Effector memory CD8-positive, alpha-beta T cell (primary cell): ENCODE measurements at regions not wholly inside any gene's neighbourhood (a gene's known extent, or its start where the extent isn't known, plus 50 kb on each side); places are given as distances from the start of the nearest gene placed in this dataset.

Source experiments
- ATAC-seq: fragments of 150-1000 bp; cut with Tn5 transposase; replicated peaks from 2 replicates; pipeline ENCODE4 v1.10.0; 2021; ENCODE audit warnings: mild to moderate bottlenecking, moderate library complexity
- DNase-seq, 3 experiments: peaks; one replicate each; pipeline ENCODE4 v3.0.0; 2021
- H3K27ac Mint-ChIP-seq, 2 donors: one replicate each; pipeline ENCODE4 v1.8.0; 2022; ENCODE audit warnings: mild to moderate bottlenecking in 2 of 2, mixed read lengths in 2 of 2, moderate library complexity in 2 of 2
- H3K27me3 Mint-ChIP-seq, 2 donors: one replicate each; pipeline ENCODE4 v1.8.0; 2022; ENCODE audit warnings: mixed read lengths in 2 of 2
- H3K36me3 Mint-ChIP-seq: one replicate; pipeline ENCODE4 v1.8.0; 2022; ENCODE audit warnings: mild to moderate bottlenecking, moderate library complexity, mixed read lengths; ENCODE audit not compliant: insufficient read depth
- H3K4me1 Mint-ChIP-seq, 2 donors: one replicate each; pipeline ENCODE4 v1.8.0; 2022; ENCODE audit warnings: low read depth in 2 of 2, mixed read lengths in 2 of 2
- H3K4me3 Mint-ChIP-seq, 2 donors: one replicate each; pipeline ENCODE4 v1.8.0; 2022; ENCODE audit warnings: mild to moderate bottlenecking in 2 of 2, mixed read lengths in 2 of 2, moderate library complexity in 2 of 2
- H3K9me3 Mint-ChIP-seq, 2 donors: one replicate each; pipeline ENCODE4 v1.8.0; 2022; ENCODE audit warnings: mixed read lengths in 2 of 2

DNA sequence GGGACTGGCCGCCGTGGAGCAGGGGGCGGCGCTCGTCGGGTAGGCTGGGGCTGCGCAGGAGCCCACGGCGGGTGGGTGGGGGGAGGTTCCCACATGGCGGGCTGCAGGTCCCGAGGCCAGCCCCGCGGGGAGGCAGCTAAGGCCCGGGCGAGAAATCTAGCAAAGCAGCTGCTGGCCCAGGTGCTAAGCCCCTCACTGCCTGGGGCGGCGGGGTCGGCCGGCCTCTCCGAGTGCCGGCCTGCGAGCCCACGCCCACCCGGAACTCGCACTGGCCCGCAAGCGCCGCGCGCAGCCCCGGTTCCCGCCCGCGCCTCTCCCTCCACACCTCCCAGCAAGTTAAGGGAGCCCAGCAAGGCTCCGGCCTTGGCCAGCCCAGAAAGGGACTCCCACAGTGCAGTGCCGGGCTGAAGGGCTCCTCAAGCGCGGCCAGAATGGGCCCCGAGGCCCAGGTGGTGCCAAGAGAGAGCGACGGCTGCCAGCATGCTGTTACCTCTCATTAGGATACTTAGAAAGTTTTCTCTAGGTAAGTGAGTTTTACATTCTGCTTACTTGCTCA, 1463.5 kb upstream of the MIR17HG start:
- Mint-ChIP-seq H3K27ac (no peak overlapping the region), H3K4me1 (no peaks in the 10 kb centered on the region), H3K4me3 (no peak overlapping the region)

DNA sequence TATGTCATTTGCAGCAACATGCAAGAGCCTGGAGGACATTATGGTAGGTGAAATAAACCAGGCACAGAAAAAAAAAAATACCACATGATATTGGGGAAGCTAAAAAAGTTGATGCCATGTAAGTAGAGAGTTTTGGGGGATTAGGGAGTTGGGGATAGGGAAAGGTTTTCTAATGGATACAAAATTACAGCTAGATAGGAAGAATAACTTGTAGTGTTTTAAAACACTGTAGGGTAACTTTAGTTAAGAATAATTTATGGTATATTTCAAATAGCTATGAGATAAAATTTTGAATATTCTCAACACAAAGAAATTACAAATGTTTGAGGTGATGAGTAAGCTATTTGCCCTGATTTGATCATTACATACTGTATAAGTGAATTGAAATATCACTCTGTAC, 1456.7 kb upstream of the MIR17HG start:
- Mint-ChIP-seq H3K36me3 (no peaks in the 10 kb centered on the region), H3K4me3 (no peak overlapping the region), H3K4me1 (no peaks in the 10 kb centered on the region), H3K27ac (no peak overlapping the region), H3K9me3 (peaks cover 5 to 8% of the 10 kb centered on the region in 2 donors), H3K27me3 (no peaks in the 10 kb centered on the region)
- DNase-seq (no peak), ATAC-seq (no peak)

More for the DNA sequence above, 1463.5 kb upstream of the MIR17HG start:
- Mint-ChIP-seq H3K9me3 (peaks cover 0 to 7% of the 10 kb centered on the region in 2 donors), H3K27me3 (no peaks in the 10 kb centered on the region), H3K36me3 (no peaks in the 10 kb centered on the region)
- ATAC-seq (no peak), DNase-seq (no peak)

- H3K4me1 Mint-ChIP-seq = no peaks in the 10 kb centered on the region
- ATAC-seq = no peak
These were observed 1456.1 kb upstream of the MIR17HG start for GRCh38 chr13:89891416-89891815.

GRCh38 chr13:89897681-89898080, 1449.8 kb upstream of the MIR17HG start:
- no peaks in the 10 kb centered on the region for H3K36me3 Mint-ChIP-seq
- peaks cover 9 to 18% of the 10 kb centered on the region in 2 donors for H3K9me3 Mint-ChIP-seq
- no peak overlapping the region for H3K27ac Mint-ChIP-seq
- DNase-seq (no peak), ATAC-seq (no peak)
- no peak overlapping the region for H3K4me3 Mint-ChIP-seq
- no peaks in the 10 kb centered on the region for H3K4me1 Mint-ChIP-seq
- H3K27me3 Mint-ChIP-seq = no peaks in the 10 kb centered on the region

More at GRCh38 chr13:89891416-89891815, 1456.1 kb upstream of the MIR17HG start:
- DNase-seq = no peak
- Mint-ChIP-seq H3K4me3 (no peak overlapping the region), H3K36me3 (no peaks in the 10 kb centered on the region), H3K27me3 (no peaks in the 10 kb centered on the region), H3K27ac (no peak overlapping the region), H3K9me3 (peaks cover 5 to 12% of the 10 kb centered on the region in 2 donors)

- Mint-ChIP-seq H3K27ac (no peak overlapping the region), H3K4me3 (no peak overlapping the region), H3K9me3 (peaks cover 9 to 18% of the 10 kb centered on the region in 2 donors), H3K27me3 (no peaks in the 10 kb centered on the region), H3K36me3 (no peaks in the 10 kb centered on the region), H3K4me1 (no peaks in the 10 kb centered on the region)
- DNase-seq (no peak), ATAC-seq (no peak)
These were observed 1448.0 kb upstream of the MIR17HG start for GRCh38 chr13:89899302-89900103.

DNA sequence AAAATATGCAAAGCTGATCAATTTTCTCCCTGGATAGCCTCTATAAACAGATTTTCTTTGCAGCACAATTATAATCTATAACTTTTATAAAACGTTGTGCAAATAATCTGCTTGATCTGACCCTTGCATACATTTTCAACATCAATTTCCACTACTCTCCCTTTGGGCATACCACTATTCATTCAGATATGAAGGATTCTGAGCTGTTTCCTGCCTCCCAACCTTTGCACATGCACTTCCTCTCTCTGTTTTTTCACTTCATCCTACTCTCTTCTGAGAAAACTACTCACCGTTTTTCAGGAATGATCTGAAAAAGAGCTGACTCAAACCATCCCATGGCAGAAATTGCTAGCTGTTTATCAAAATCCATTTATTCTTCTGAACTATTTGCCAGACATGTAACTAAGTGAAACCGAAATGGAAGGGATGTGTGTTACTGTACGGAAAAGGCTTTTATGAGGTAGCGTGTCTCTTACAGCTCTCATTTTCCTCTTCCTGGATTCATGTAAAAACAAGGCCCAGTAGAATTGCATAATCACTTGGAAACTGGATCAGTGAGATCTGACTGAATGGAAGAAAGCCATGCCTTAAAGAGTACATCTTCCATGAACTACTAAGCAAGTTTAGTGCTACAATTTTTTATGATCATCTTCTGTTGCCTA, 1447.3 kb upstream of the MIR17HG start:
- ATAC-seq = no peak
- no peak overlapping the region for H3K27ac Mint-ChIP-seq
- H3K4me1 Mint-ChIP-seq = no peaks in the 10 kb centered on the region
- H3K9me3 Mint-ChIP-seq = peaks cover 9 to 17% of the 10 kb centered on the region in 2 donors
- no peaks in the 10 kb centered on the region for H3K27me3 Mint-ChIP-seq
- no peak overlapping the region for H3K4me3 Mint-ChIP-seq
- no peak for DNase-seq
- no peaks in the 10 kb centered on the region for H3K36me3 Mint-ChIP-seq

GRCh38 chr13:89902223-89902622, 1445.3 kb upstream of the MIR17HG start:
- DNase-seq = no peak
- no peak overlapping the region for H3K27ac Mint-ChIP-seq
- H3K27me3 Mint-ChIP-seq = no peaks in the 10 kb centered on the region
- ATAC-seq = no peak
- H3K36me3 Mint-ChIP-seq = no peaks in the 10 kb centered on the region
- H3K4me3 Mint-ChIP-seq = no peak overlapping the region
- H3K4me1 Mint-ChIP-seq = no peaks in the 10 kb centered on the region
- peaks cover 5 to 13% of the 10 kb centered on the region in 2 donors for H3K9me3 Mint-ChIP-seq

- H3K27ac Mint-ChIP-seq = no peak overlapping the region
- H3K9me3 Mint-ChIP-seq = peaks cover 0 to 13% of the 10 kb centered on the region in 2 donors
- no peaks in the 10 kb centered on the region for H3K36me3 Mint-ChIP-seq
- no peaks in the 10 kb centered on the region for H3K27me3 Mint-ChIP-seq
- ATAC-seq (no peak), DNase-seq (no peak)
- no peaks in the 10 kb centered on the region for H3K4me1 Mint-ChIP-seq
- H3K4me3 Mint-ChIP-seq = no peak overlapping the region
These were observed 1444.4 kb upstream of the MIR17HG start for GRCh38 chr13:89903115-89903514.

- Mint-ChIP-seq H3K9me3 (peaks cover 0 to 7% of the 10 kb centered on the region in 2 donors), H3K4me1 (no peaks in the 10 kb centered on the region), H3K36me3 (no peaks in the 10 kb centered on the region), H3K4me3 (no peak overlapping the region), H3K27me3 (no peaks in the 10 kb centered on the region), H3K27ac (no peak overlapping the region)
- no peak for ATAC-seq
- no peak for DNase-seq
These were observed 1437.3 kb upstream of the MIR17HG start for GRCh38 chr13:89910166-89910565.

GRCh38 chr13:89916551-89916950, 1430.9 kb upstream of the MIR17HG start:
- Mint-ChIP-seq H3K9me3 (peaks cover 9 to 11% of the 10 kb centered on the region in 2 donors), H3K27ac (no peak overlapping the region), H3K27me3 (no peaks in the 10 kb centered on the region), H3K36me3 (no peaks in the 10 kb centered on the region), H3K4me3 (no peak overlapping the region), H3K4me1 (no peaks in the 10 kb centered on the region)
- DNase-seq (no peak), ATAC-seq (no peak)

DNA sequence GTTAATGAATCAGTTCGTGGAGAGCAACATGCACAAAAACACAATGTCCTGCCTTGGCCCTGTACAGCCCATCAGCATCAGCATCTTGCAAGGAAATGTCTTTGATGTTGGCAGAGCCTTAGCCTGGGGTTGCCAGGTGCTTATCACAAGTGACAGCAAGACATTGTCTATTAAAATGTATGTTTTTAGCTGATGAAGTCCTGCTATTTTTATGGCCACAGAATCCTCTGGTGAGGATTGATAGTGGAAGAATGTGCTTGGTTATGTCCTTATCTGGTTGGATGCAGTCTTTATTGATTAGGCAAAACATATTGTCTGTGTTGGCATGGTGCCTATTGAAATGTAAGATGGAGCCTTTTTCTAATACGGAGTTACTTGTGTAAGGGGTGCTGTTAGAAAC, 1427.0 kb upstream of the MIR17HG start:
- Mint-ChIP-seq H3K4me3 (no peak overlapping the region), H3K27me3 (no peaks in the 10 kb centered on the region), H3K36me3 (no peaks in the 10 kb centered on the region), H3K4me1 (no peaks in the 10 kb centered on the region), H3K27ac (no peak overlapping the region), H3K9me3 (peaks cover 11 to 13% of the 10 kb centered on the region in 2 donors)
- no peak for ATAC-seq
- DNase-seq = no peak

DNA sequence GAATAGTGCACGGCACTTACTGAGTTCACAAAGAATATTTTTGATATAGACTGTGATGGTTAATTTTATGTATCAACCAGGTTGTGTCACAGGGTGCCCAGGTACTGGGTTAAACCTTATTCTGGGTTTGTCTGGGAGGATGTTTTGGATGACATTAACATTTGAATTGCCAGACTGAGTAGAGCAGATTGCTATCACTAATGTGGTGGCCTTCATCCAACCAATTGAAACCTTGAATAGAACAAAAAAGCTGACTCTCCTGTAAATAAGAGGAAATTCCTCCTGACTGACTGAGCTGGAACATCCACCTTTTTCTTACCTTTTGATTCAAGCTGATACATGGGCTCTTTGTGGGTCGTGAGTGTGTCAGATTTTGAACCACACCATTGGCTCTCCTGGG, 1424.4 kb upstream of the MIR17HG start:
- Mint-ChIP-seq H3K4me3 (no peak overlapping the region), H3K9me3 (peaks cover 11% of the 10 kb centered on the region in 2 donors), H3K27ac (no peak overlapping the region), H3K27me3 (no peaks in the 10 kb centered on the region), H3K36me3 (no peaks in the 10 kb centered on the region), H3K4me1 (no peaks in the 10 kb centered on the region)
- DNase-seq (no peak), ATAC-seq (no peak)

DNA sequence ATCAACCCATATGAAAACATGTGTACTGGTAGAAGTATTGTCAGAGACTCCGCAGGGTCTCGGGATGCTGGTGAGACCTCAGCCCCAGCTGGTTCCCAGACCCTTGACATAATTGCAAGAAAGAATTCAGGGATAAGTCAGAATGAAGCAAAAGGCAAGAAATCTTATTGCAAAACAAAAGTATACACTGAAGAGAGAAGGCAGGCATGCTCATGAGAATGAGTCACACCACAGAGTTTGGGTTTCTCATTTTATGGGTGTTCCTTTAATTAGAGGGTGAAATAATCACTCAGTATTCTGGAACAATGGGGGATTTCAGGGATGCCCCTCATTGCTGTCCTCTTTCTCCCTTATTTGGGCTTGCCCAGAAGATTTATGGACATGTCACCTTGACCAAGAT, 1423.8 kb upstream of the MIR17HG start:
- H3K27me3 Mint-ChIP-seq = no peaks in the 10 kb centered on the region
- H3K4me3 Mint-ChIP-seq = no peak overlapping the region
- DNase-seq = no peak
- no peak for ATAC-seq
- no peaks in the 10 kb centered on the region for H3K36me3 Mint-ChIP-seq
- H3K4me1 Mint-ChIP-seq = no peaks in the 10 kb centered on the region
- peaks cover 11% of the 10 kb centered on the region in 2 donors for H3K9me3 Mint-ChIP-seq
- H3K27ac Mint-ChIP-seq = no peak overlapping the region

GRCh38 chr13:89925107-89925506, 1422.4 kb upstream of the MIR17HG start:
- DNase-seq = no peak
- Mint-ChIP-seq H3K9me3 (peaks cover 11% of the 10 kb centered on the region in 2 donors), H3K4me3 (no peak overlapping the region), H3K36me3 (no peaks in the 10 kb centered on the region), H3K27me3 (no peaks in the 10 kb centered on the region), H3K27ac (no peak overlapping the region), H3K4me1 (no peaks in the 10 kb centered on the region)
- ATAC-seq = no peak
